Stomach (tissue), 4 donors: ENCODE measurements at regions not wholly inside any gene's neighbourhood (a gene's known extent, or its start where the extent isn't known, plus 50 kb on each side); places are given as distances from the start of the nearest gene placed in this dataset.

ENCODE experiments used
- CTCF ChIP-seq, 7 experiments: fragments of 450-650 bp in 4 of 7; fragments of 200-600 bp in 3 of 7; sonication (generic) in 3 of 7; IDR thresholded peaks; one replicate each; pipeline ENCODE4 v1.5.1; 2016 to 2019; ENCODE audit warnings: antibody characterized with exemption in 7 of 7, control low read depth in 2 of 7, mild to moderate bottlenecking in 1 of 7
- EP300 ChIP-seq: sonication (generic); formaldehyde crosslinking; IDR thresholded peaks from one replicate; pipeline ENCODE4 v1.6.1; 2017; ENCODE audit warnings: antibody characterized with exemption

GRCh38 chr2:66198873-66199272 lies 236.1 kb upstream of the MEIS1 start:
- TF ChIP-seq CTCF (IDR thresholded peaks at IDR 0.05) (no peak), EP300 (no peak)
